Retinal pigment epithelial cell (primary cell): ENCODE measurements at regions not wholly inside any gene's neighbourhood (a gene's known extent, or its start where the extent isn't known, plus 50 kb on each side); places are given as distances from the start of the nearest gene placed in this dataset.

Experiments
- DNase-seq: peaks from one replicate; pipeline ENCODE4 v3.0.0-alpha.2; 2010; ENCODE audit warnings: low read depth
- H3K4me3 ChIP-seq: 2 replicates; pipeline ENCODE4 v1.5.1; 2011; ENCODE audit warnings: mild to moderate bottlenecking, low read length, control low read depth, moderate library complexity
- CTCF ChIP-seq: conservative IDR thresholded peaks from 2 replicates; pipeline ENCODE4 v1.5.1; 2011; ENCODE audit warnings: low read depth, low read length, control low read depth, inconsistent platforms

DNA sequence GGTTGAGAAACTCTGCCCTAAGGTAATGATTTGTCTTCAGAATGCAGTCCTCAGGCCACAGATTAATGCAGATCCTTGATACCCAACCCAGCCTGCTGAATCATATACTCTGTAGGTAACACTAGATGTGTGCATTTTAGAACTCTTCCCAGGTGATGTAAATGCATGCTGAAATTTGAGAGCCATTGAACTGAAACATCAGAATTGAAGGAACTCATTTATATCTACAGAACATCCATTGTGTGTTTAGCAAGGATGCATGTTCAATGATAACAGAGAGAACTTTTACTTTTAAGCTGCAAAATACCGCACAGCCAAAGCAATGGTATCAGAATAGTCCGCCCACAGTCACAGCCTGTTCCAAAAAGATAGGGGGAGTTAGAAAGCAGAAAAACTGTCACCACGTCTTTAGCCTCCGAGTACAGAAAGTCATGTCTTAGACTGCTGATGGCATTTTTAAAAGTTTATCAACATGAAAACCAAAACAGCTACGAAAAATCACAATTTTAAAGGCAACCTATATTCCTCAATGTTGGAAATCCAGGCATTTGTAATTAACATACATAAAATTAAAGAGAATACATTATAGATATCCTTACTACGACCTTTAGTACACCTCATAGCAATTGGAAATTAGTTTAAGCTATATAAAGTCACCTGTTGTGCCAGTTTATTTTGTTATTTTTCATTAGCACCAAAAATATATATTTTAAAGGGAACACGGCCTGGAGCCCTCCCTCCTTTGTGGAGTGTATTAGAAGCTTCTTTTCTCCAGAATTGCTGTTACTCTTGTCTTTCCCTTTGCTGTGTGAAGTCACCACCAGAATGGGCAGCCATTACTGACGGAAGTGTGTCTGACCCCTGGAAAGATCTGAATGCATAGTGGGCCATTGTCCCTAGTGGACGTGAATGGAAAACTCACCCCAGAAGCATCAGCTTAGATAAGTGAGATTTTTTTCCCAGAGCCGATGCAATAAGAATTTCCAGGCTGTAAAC lies 65.8 kb upstream of the PRKAR2B start:
- no peak for DNase-seq
- no peak overlapping the region for H3K4me3 ChIP-seq
- TF ChIP-seq CTCF = no peak

DNA sequence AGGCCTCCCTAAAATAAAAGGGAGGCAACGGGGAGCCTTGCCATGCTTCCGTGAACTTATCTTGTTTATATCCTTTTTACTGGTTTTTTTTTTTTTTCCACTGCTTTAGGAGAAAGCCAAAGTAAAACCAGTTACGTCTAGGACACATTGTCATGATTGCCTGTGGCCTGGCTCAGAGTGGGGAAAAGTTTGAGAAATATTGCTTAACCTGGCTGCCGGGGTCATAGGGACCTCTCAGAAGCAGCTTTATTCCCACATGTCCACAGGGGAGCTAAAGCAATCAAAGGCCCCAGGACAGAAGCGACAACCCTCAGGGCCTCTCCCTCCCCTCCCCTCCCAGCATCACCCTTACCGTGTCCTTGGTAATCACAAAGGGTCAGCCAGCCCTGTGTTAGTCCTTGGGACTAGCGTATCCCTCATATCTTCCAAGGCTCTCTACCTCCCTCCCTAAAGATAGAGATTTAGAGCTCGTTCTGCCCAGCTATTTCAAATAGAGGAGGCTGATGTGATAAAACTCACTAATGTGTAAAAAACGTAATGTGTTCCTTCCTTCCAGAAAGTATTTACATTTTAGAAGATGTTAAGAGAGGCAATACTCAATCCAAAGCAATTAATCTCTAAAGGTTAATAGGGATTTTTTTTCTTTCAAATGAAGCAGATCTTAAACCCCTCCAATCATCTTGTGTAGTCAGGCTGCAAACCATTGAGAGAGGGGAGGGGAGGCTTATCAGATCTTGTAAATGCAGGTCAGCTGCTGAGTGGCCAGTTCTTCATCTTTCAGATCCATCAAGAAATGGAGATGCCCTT lies 64.8 kb upstream of the PRKAR2B start:
- TF ChIP-seq CTCF = no peak
- H3K4me3 ChIP-seq = no peak overlapping the region
- DNase-seq = no peak

- TF ChIP-seq CTCF = no peak
- DNase-seq = no peak
- no peak overlapping the region for H3K4me3 ChIP-seq
Observed at GRCh38 chr7:106980358-106980685, 64.2 kb upstream of the PRKAR2B start.

DNA sequence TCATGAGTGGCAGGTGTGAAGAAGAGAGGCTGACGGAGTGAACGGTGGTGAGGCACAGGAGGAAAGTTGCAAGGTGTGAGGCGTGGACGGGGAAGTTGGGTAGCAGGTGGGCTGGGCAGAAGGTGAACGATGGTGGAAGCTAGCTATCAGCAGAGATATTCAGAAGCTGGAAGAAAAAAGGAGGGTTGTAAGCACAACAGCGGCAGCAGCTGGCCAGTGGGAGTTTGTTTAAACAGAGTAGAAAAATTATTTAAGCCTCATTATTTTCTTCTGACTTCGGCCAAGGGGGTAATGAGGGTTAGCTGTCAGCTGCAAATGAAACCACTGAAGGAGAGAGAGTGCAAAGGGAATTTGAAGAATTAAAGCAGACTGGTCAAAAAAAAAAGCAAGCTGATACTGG lies 62.1 kb upstream of the PRKAR2B start:
- no peak overlapping the region for H3K4me3 ChIP-seq
- no peak for TF ChIP-seq CTCF
- no peak for DNase-seq

GRCh38 chr7:106984034-106984433 lies 60.5 kb upstream of the PRKAR2B start:
- no peak for DNase-seq
- TF ChIP-seq CTCF = no peak

DNA sequence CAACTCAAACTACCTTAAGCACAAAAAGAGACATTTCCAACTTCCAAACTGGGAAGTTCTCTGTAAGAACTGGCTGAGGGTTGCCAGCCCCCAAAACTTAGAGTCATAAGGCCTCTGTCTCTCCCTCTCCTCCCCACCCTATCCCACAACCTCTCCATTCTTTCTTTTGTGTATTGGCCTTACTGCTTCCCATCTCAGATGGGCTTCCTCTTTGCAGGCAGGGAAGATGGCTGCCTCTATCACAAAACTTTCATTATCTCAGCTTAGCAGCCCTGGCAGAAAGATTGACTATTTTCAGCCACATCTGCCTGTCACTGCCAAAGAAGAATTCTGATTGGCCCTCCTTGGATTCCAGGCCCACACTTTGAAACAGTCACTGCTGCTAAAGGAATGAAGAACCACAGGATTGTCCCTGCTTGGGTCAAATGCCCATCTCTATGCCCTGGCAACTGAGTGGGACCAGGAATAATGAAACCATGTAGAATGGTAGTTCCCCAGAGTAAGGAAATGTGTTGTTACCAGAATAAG lies 58.0 kb upstream of the PRKAR2B start:
- H3K4me3 ChIP-seq = no peak overlapping the region
- no peak for DNase-seq
- no peak for TF ChIP-seq CTCF

More at GRCh38 chr7:106984034-106984433, 60.5 kb upstream of the PRKAR2B start:
- no peak overlapping the region for H3K4me3 ChIP-seq
